ENCODE measurements at regions not wholly inside any gene's neighbourhood (a gene's known extent, or its start where the extent isn't known, plus 50 kb on each side); places are given as distances from the start of the nearest gene placed in this dataset.
"Not testable (repeated sequence)": the region's sequence is repeated elsewhere in the genome, so short reads cannot be mapped to it uniquely, and the experiment has no call there.

- H3K9ac ChIP-seq (ENCODE audit: low read length) = no peak overlapping the region
- H3F3A ChIP-seq (ENCODE audit: insufficient read depth, low read length) = no peaks in the 10 kb centered on the region
- no peaks in the 10 kb centered on the region for H3K36me3 ChIP-seq (ENCODE audit: insufficient read depth, low read length)
- no peaks in the 10 kb centered on the region for H3K27me3 ChIP-seq (ENCODE audit: insufficient read depth, low read length)
- H3K79me2 ChIP-seq (ENCODE audit: insufficient read depth, low read length) = no peaks in the 10 kb centered on the region
- no peaks in the 10 kb centered on the region for H3K9me3 ChIP-seq (ENCODE audit: low read length)
- H3K4me3 ChIP-seq (ENCODE audit: low read depth, low read length, poor library complexity, severe bottlenecking) = no peak overlapping the region
- TF ChIP-seq CTCF (IDR thresholded peaks at IDR 0.05; ENCODE audit: low read length) (no peak), EZH2 (IDR thresholded peaks at IDR 0.05; ENCODE audit: borderline replicate concordance, low read length) (no peak)
- no peak overlapping the region for H3K27ac ChIP-seq (ENCODE audit: low read depth, low read length, poor library complexity, severe bottlenecking)
- H2AFZ ChIP-seq (ENCODE audit: low read length) = no peak overlapping the region
- no peaks in the 10 kb centered on the region for H3K9me2 ChIP-seq (ENCODE audit: low read depth, low read length)
- no peaks in the 10 kb centered on the region for H3K4me1 ChIP-seq (ENCODE audit: insufficient read depth, low read length, severe bottlenecking)
- no peaks in the 10 kb centered on the region for H4K20me1 ChIP-seq (ENCODE audit: insufficient read depth, low read length)
- no peak overlapping the region for H3K4me2 ChIP-seq (ENCODE audit: low read length)
These were observed 476.2 kb downstream of the MMUT start for GRCh38 chr6:48986845-48987244.

GRCh38 chr6:48986105-48986504 is 476.9 kb downstream of the MMUT start:
- Histone ChIP-seq H3K36me3 (ENCODE audit: insufficient read depth, low read length) (no peaks in the 10 kb centered on the region), H3K4me1 (ENCODE audit: insufficient read depth, low read length, severe bottlenecking) (no peaks in the 10 kb centered on the region), H3K27me3 (ENCODE audit: insufficient read depth, low read length) (no peaks in the 10 kb centered on the region), H3K79me2 (ENCODE audit: insufficient read depth, low read length) (no peaks in the 10 kb centered on the region), H3K9me3 (ENCODE audit: low read length) (no peaks in the 10 kb centered on the region), H3K27ac (ENCODE audit: low read depth, low read length, poor library complexity, severe bottlenecking) (no peak overlapping the region), H2AFZ (ENCODE audit: low read length) (no peak overlapping the region), H3K4me2 (ENCODE audit: low read length) (no peak overlapping the region), H3K4me3 (ENCODE audit: low read depth, low read length, poor library complexity, severe bottlenecking) (no peak overlapping the region), H4K20me1 (ENCODE audit: insufficient read depth, low read length) (no peaks in the 10 kb centered on the region), H3F3A (ENCODE audit: insufficient read depth, low read length) (no peaks in the 10 kb centered on the region), H3K9me2 (ENCODE audit: low read depth, low read length) (no peaks in the 10 kb centered on the region), H3K9ac (ENCODE audit: low read length) (no peak overlapping the region)
- TF ChIP-seq CTCF (IDR thresholded peaks at IDR 0.05; ENCODE audit: low read length) (no peak), EZH2 (IDR thresholded peaks at IDR 0.05; ENCODE audit: borderline replicate concordance, low read length) (no peak)

- no peaks in the 10 kb centered on the region for H3K79me2 ChIP-seq (ENCODE audit: insufficient read depth, low read length)
- H3F3A ChIP-seq (ENCODE audit: insufficient read depth, low read length) = no peaks in the 10 kb centered on the region
- no peaks in the 10 kb centered on the region for H3K9me2 ChIP-seq (ENCODE audit: low read depth, low read length)
- TF ChIP-seq CTCF (IDR thresholded peaks at IDR 0.05; ENCODE audit: low read length) = no peak
- TF ChIP-seq EZH2 (IDR thresholded peaks at IDR 0.05; ENCODE audit: borderline replicate concordance, low read length) = no peak
- H3K27me3 ChIP-seq (ENCODE audit: insufficient read depth, low read length) = no peaks in the 10 kb centered on the region
- H2AFZ ChIP-seq (ENCODE audit: low read length) = no peak overlapping the region
- H3K9ac ChIP-seq (ENCODE audit: low read length) = no peak overlapping the region
- no peaks in the 10 kb centered on the region for H3K36me3 ChIP-seq (ENCODE audit: insufficient read depth, low read length)
- no peak overlapping the region for H3K27ac ChIP-seq (ENCODE audit: low read depth, low read length, poor library complexity, severe bottlenecking)
- H3K4me1 ChIP-seq (ENCODE audit: insufficient read depth, low read length, severe bottlenecking) = no peaks in the 10 kb centered on the region
- no peak overlapping the region for H3K4me2 ChIP-seq (ENCODE audit: low read length)
- no peaks in the 10 kb centered on the region for H3K9me3 ChIP-seq (ENCODE audit: low read length)
- H4K20me1 ChIP-seq (ENCODE audit: insufficient read depth, low read length) = no peaks in the 10 kb centered on the region
- no peak overlapping the region for H3K4me3 ChIP-seq (ENCODE audit: low read depth, low read length, poor library complexity, severe bottlenecking)
These were observed 478.0 kb downstream of the MMUT start for GRCh38 chr6:48985025-48985424.

GRCh38 chr6:48983968-48984367 is 479.1 kb downstream of the MMUT start:
- H3K27ac ChIP-seq (ENCODE audit: low read depth, low read length, poor library complexity, severe bottlenecking); H3K4me2 ChIP-seq (ENCODE audit: low read length); H3K9me3 ChIP-seq (ENCODE audit: low read length); H3K79me2 ChIP-seq (ENCODE audit: insufficient read depth, low read length); H3K27me3 ChIP-seq (ENCODE audit: insufficient read depth, low read length); H3K9me2 ChIP-seq (ENCODE audit: low read depth, low read length); H3K4me3 ChIP-seq (ENCODE audit: low read depth, low read length, poor library complexity, severe bottlenecking); H3F3A ChIP-seq (ENCODE audit: insufficient read depth, low read length); H3K36me3 ChIP-seq (ENCODE audit: insufficient read depth, low read length); H2AFZ ChIP-seq (ENCODE audit: low read length); H3K4me1 ChIP-seq (ENCODE audit: insufficient read depth, low read length, severe bottlenecking); H4K20me1 ChIP-seq (ENCODE audit: insufficient read depth, low read length); H3K9ac ChIP-seq (ENCODE audit: low read length): not testable (repeated sequence)

Measured in OCI-LY1 (cell line).